MM.1S (cell line): ENCODE measurements at regions not wholly inside any gene's neighbourhood (a gene's known extent, or its start where the extent isn't known, plus 50 kb on each side); places are given as distances from the start of the nearest gene placed in this dataset.

Experiments used
- EZH2 ChIP-seq: fragments of 300-600 bp; sonication (generic); optimal IDR thresholded peaks from 2 replicates; pipeline ENCODE3; 2017; ENCODE audit warnings: low read depth, mild to moderate bottlenecking, antibody characterized with exemption, low read length, mixed read lengths
- EZH2phosphoT487 ChIP-seq: fragments of 300-600 bp; sonication (generic); IDR thresholded peaks from 2 replicates; pipeline ENCODE4 v1.6.1; 2018; ENCODE audit warnings: antibody characterized with exemption, low read length
- TF ChIP-seq, protein P1 (sequence below): fragments of 300-600 bp; sonication (generic); IDR thresholded peaks from 2 replicates; pipeline ENCODE4 v1.5.1; 2016; ENCODE audit warnings: antibody characterized with exemption, low read length, mixed read lengths

GRCh38 chr11:115895594-115895993 is 391.4 kb upstream of the CADM1 start:
- TF ChIP-seq, protein P1, sequence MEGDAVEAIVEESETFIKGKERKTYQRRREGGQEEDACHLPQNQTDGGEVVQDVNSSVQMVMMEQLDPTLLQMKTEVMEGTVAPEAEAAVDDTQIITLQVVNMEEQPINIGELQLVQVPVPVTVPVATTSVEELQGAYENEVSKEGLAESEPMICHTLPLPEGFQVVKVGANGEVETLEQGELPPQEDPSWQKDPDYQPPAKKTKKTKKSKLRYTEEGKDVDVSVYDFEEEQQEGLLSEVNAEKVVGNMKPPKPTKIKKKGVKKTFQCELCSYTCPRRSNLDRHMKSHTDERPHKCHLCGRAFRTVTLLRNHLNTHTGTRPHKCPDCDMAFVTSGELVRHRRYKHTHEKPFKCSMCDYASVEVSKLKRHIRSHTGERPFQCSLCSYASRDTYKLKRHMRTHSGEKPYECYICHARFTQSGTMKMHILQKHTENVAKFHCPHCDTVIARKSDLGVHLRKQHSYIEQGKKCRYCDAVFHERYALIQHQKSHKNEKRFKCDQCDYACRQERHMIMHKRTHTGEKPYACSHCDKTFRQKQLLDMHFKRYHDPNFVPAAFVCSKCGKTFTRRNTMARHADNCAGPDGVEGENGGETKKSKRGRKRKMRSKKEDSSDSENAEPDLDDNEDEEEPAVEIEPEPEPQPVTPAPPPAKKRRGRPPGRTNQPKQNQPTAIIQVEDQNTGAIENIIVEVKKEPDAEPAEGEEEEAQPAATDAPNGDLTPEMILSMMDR: no peak
- TF ChIP-seq EZH2 (no peak), EZH2phosphoT487 (no peak)
